Activated naive CD4-positive, alpha-beta T cell treated with anti-CD3 and anti-CD28 coated beads, Interleukin-2, amount 50 U/mL, for 16 hours (primary cell): ENCODE measurements at regions not wholly inside any gene's neighbourhood (a gene's known extent, or its start where the extent isn't known, plus 50 kb on each side); places are given as distances from the start of the nearest gene placed in this dataset.

Experiments used
- DNase-seq: peaks from one replicate; pipeline ENCODE4 v3.0.0-alpha.2; 2020

- no peak for DNase-seq
Observed at GRCh38 chr18:25805323-25805722, 285.1 kb downstream of the SS18 start.

- DNase-seq, result no peak
Observed at GRCh38 chr18:25799231-25799630, 291.2 kb downstream of the SS18 start.

- DNase-seq, result no peak
Observed at GRCh38 chr18:25798046-25798445, 292.4 kb downstream of the SS18 start.

- DNase-seq, result no peak
Observed at GRCh38 chr18:25795213-25795612, 295.2 kb downstream of the SS18 start.

GRCh38 chr18:25787276-25787675 is 303.1 kb downstream of the SS18 start:
- DNase-seq, result no peak

- DNase-seq, result no peak
Observed at GRCh38 chr18:25786758-25787157, 303.7 kb downstream of the SS18 start.

- no peak for DNase-seq
Observed at GRCh38 chr18:25780105-25780504, 310.3 kb downstream of the SS18 start.

- no peak for DNase-seq
Observed at GRCh38 chr18:25771796-25772195, 318.6 kb downstream of the SS18 start.

GRCh38 chr18:25764777-25765176 is 325.6 kb downstream of the SS18 start:
- DNase-seq, result no peak

- no peak for DNase-seq
Observed at GRCh38 chr18:25759111-25759510, 331.3 kb downstream of the SS18 start.

- DNase-seq, result no peak
Observed at GRCh38 chr18:25743646-25744151, 346.7 kb downstream of the SS18 start.

- DNase-seq, result no peak
Observed at GRCh38 chr18:25739376-25739775, 351.0 kb downstream of the SS18 start.

- DNase-seq, result no peak
Observed at GRCh38 chr18:25737710-25738311, 352.6 kb downstream of the SS18 start.

- DNase-seq, result no peak
Observed at GRCh38 chr18:25736516-25736915, 353.9 kb downstream of the SS18 start.

GRCh38 chr18:25735459-25735858 is 355.0 kb downstream of the SS18 start:
- no peak for DNase-seq

- no peak for DNase-seq
Observed at GRCh38 chr18:25734336-25734735, 356.1 kb downstream of the SS18 start.

- no peak for DNase-seq
Observed at GRCh38 chr18:25732862-25733261, 357.6 kb downstream of the SS18 start.

- no peak for DNase-seq
Observed at GRCh38 chr18:25729072-25729471, 361.3 kb downstream of the SS18 start.

GRCh38 chr18:25727281-25727985 is 363.0 kb downstream of the SS18 start:
- DNase-seq, result no peak

GRCh38 chr18:25726298-25726697 is 364.1 kb downstream of the SS18 start:
- DNase-seq, result no peak

- DNase-seq, result no peak
Observed at GRCh38 chr18:25725501-25725900, 364.9 kb downstream of the SS18 start.

- DNase-seq, result no peak
Observed at GRCh38 chr18:25724997-25725396, 365.4 kb downstream of the SS18 start.

GRCh38 chr18:25724121-25724520 is 366.3 kb downstream of the SS18 start:
- DNase-seq, result no peak

- DNase-seq, result no peak
Observed at GRCh38 chr18:25713103-25713502, 361.1 kb upstream of the ZNF521 start.

GRCh38 chr18:25710981-25711380 is 359.0 kb upstream of the ZNF521 start:
- no peak for DNase-seq
